ENCODE measurements at regions not wholly inside any gene's neighbourhood (a gene's known extent, or its start where the extent isn't known, plus 50 kb on each side); places are given as distances from the start of the nearest gene placed in this dataset.
A peak's percentile ranks its signal among the peaks of the same experiment; 100 is the strongest.

GRCh38 chr5:67453111-67453905 is 256.7 kb upstream of the CD180 start:
- H3K27me3 ChIP-seq (ENCODE audit: control insufficient read depth in 1 of 2, insufficient read depth in 1 of 2, low read length in 2 of 2) = no peaks in the 10 kb centered on the region
- H3K23ac ChIP-seq (ENCODE audit: low read length in 2 of 2) = no peak overlapping the region
- no peak overlapping the region for H2AFZ ChIP-seq (ENCODE audit: low read depth, low read length)
- no peaks in the 10 kb centered on the region for H3K4me1 ChIP-seq (ENCODE audit: control insufficient read depth, insufficient read depth, low read depth, low read length)
- H2AK5ac ChIP-seq (ENCODE audit: low read length, severe bottlenecking) = no peak overlapping the region
- DNase-seq = peak; percentile 77
- no peak overlapping the region for H2BK15ac ChIP-seq (ENCODE audit: low read depth, poor library complexity, severe bottlenecking)
- H3K4me2 ChIP-seq (ENCODE audit: low read length, poor library complexity, severe bottlenecking) = no peak overlapping the region
- H3K4me3 ChIP-seq (ENCODE audit: insufficient read depth in 1 of 2, low read depth in 1 of 2, low read length in 2 of 2) = no peak overlapping the region
- H3K9me3 ChIP-seq (ENCODE audit: control insufficient read depth, low read length) = no peaks in the 10 kb centered on the region
- H2BK12ac ChIP-seq (ENCODE audit: low read length in 2 of 2) = no peak overlapping the region
- H3K27ac ChIP-seq (ENCODE audit: low read length, poor library complexity, severe bottlenecking) = no peak overlapping the region
- no peak overlapping the region for H3K9ac ChIP-seq (ENCODE audit: low read length)
- 50% methylated on average over 3 of the region's 4 CpGs for WGBS
- no peak overlapping the region for H3K14ac ChIP-seq (ENCODE audit: low read length in 2 of 2)
- H4K8ac ChIP-seq (ENCODE audit: low read length) = no peak overlapping the region
- no peak overlapping the region for H4K91ac ChIP-seq (ENCODE audit: low read length)
- no peaks in the 10 kb centered on the region for H3K36me3 ChIP-seq (ENCODE audit: control insufficient read depth in 1 of 2, insufficient read depth in 2 of 2, low read depth in 1 of 2, low read length in 2 of 2)
- H3K4ac ChIP-seq (ENCODE audit: low read depth in 1 of 2, low read length in 2 of 2) = no peak overlapping the region
- H2BK120ac ChIP-seq (ENCODE audit: low read depth, low read length) = no peak overlapping the region
- H3K18ac ChIP-seq (ENCODE audit: low read depth in 1 of 2, low read length in 2 of 2) = no peak overlapping the region
- H2BK5ac ChIP-seq (ENCODE audit: low read depth, low read length, poor library complexity, severe bottlenecking) = no peak overlapping the region
- H3K79me1 ChIP-seq (replicated peaks; ENCODE audit: low read length, poor library complexity, severe bottlenecking) = no peaks in the 10 kb centered on the region

GRCh38 chr5:67451640-67452279 is 255.2 kb upstream of the CD180 start:
- Histone ChIP-seq H3K4me3 (ENCODE audit: insufficient read depth in 1 of 2, low read depth in 1 of 2, low read length in 2 of 2) (no peak overlapping the region), H3K79me1 (replicated peaks; ENCODE audit: low read length, poor library complexity, severe bottlenecking) (no peaks in the 10 kb centered on the region), H3K4ac (ENCODE audit: low read depth in 1 of 2, low read length in 2 of 2) (no peak overlapping the region), H3K14ac (ENCODE audit: low read length in 2 of 2) (no peak overlapping the region), H3K23ac (ENCODE audit: low read length in 2 of 2) (no peak overlapping the region), H3K9me3 (ENCODE audit: control insufficient read depth, low read length) (no peaks in the 10 kb centered on the region), H3K4me1 (ENCODE audit: control insufficient read depth, insufficient read depth, low read depth, low read length) (no peaks in the 10 kb centered on the region), H4K8ac (ENCODE audit: low read length) (no peak overlapping the region), H3K9ac (ENCODE audit: low read length) (no peak overlapping the region), H2BK15ac (ENCODE audit: low read depth, poor library complexity, severe bottlenecking) (no peak overlapping the region), H3K18ac (ENCODE audit: low read depth in 1 of 2, low read length in 2 of 2) (no peak overlapping the region), H2BK12ac (ENCODE audit: low read length in 2 of 2) (no peak overlapping the region), H3K4me2 (ENCODE audit: low read length, poor library complexity, severe bottlenecking) (no peak overlapping the region), H2BK120ac (ENCODE audit: low read depth, low read length) (no peak overlapping the region), H2BK5ac (ENCODE audit: low read depth, low read length, poor library complexity, severe bottlenecking) (no peak overlapping the region), H2AFZ (ENCODE audit: low read depth, low read length) (no peak overlapping the region), H3K27ac (ENCODE audit: low read length, poor library complexity, severe bottlenecking) (no peak overlapping the region), H4K91ac (ENCODE audit: low read length) (no peak overlapping the region), H3K27me3 (ENCODE audit: control insufficient read depth in 1 of 2, insufficient read depth in 1 of 2, low read length in 2 of 2) (no peaks in the 10 kb centered on the region), H2AK5ac (ENCODE audit: low read length, severe bottlenecking) (no peak overlapping the region), H3K36me3 (ENCODE audit: control insufficient read depth in 1 of 2, insufficient read depth in 2 of 2, low read depth in 1 of 2, low read length in 2 of 2) (no peaks in the 10 kb centered on the region)
- no peak for DNase-seq
- 64% methylated on average over 3 of the region's 3 CpGs for WGBS

GRCh38 chr5:67447732-67448131 is 251.1 kb upstream of the CD180 start:
- Histone ChIP-seq H3K27ac (ENCODE audit: low read length, poor library complexity, severe bottlenecking) (no peak overlapping the region), H3K9ac (ENCODE audit: low read length) (no peak overlapping the region), H3K14ac (ENCODE audit: low read length in 2 of 2) (no peak overlapping the region), H4K8ac (ENCODE audit: low read length) (no peak overlapping the region), H3K4me2 (ENCODE audit: low read length, poor library complexity, severe bottlenecking) (no peak overlapping the region), H3K4ac (ENCODE audit: low read depth in 1 of 2, low read length in 2 of 2) (no peak overlapping the region), H2BK5ac (ENCODE audit: low read depth, low read length, poor library complexity, severe bottlenecking) (no peak overlapping the region), H2BK15ac (ENCODE audit: low read depth, poor library complexity, severe bottlenecking) (no peak overlapping the region), H3K79me1 (replicated peaks; ENCODE audit: low read length, poor library complexity, severe bottlenecking) (no peaks in the 10 kb centered on the region), H3K27me3 (ENCODE audit: control insufficient read depth in 1 of 2, insufficient read depth in 1 of 2, low read length in 2 of 2) (no peaks in the 10 kb centered on the region), H2BK12ac (ENCODE audit: low read length in 2 of 2) (no peak overlapping the region), H2AFZ (ENCODE audit: low read depth, low read length) (no peak overlapping the region), H3K4me3 (ENCODE audit: insufficient read depth in 1 of 2, low read depth in 1 of 2, low read length in 2 of 2) (no peak overlapping the region), H3K9me3 (ENCODE audit: control insufficient read depth, low read length) (peaks cover 8% of the 10 kb centered on the region), H3K18ac (ENCODE audit: low read depth in 1 of 2, low read length in 2 of 2) (peak overlapping the region in 1 of 2 experiments; percentile 34), H2AK5ac (ENCODE audit: low read length, severe bottlenecking) (no peak overlapping the region), H3K36me3 (ENCODE audit: control insufficient read depth in 1 of 2, insufficient read depth in 2 of 2, low read depth in 1 of 2, low read length in 2 of 2) (no peaks in the 10 kb centered on the region), H3K4me1 (ENCODE audit: control insufficient read depth, insufficient read depth, low read depth, low read length) (no peaks in the 10 kb centered on the region), H2BK120ac (ENCODE audit: low read depth, low read length) (peak overlapping the region; percentile 15), H3K23ac (ENCODE audit: low read length in 2 of 2) (no peak overlapping the region), H4K91ac (ENCODE audit: low read length) (no peak overlapping the region)
- no peak for DNase-seq

GRCh38 chr5:67437905-67438845 is 241.6 kb upstream of the CD180 start:
- Histone ChIP-seq H2BK5ac (ENCODE audit: low read depth, low read length, poor library complexity, severe bottlenecking) (no peak overlapping the region), H3K4ac (ENCODE audit: low read depth in 1 of 2, low read length in 2 of 2) (peak overlapping the region; percentile 60 to 100), H3K14ac (ENCODE audit: low read length in 2 of 2) (no peak overlapping the region), H2BK12ac (ENCODE audit: low read length in 2 of 2) (no peak overlapping the region), H3K27ac (ENCODE audit: low read length, poor library complexity, severe bottlenecking) (no peak overlapping the region), H3K9me3 (ENCODE audit: control insufficient read depth, low read length) (no peaks in the 10 kb centered on the region), H2BK120ac (ENCODE audit: low read depth, low read length) (no peak overlapping the region), H3K79me1 (replicated peaks; ENCODE audit: low read length, poor library complexity, severe bottlenecking) (no peaks in the 10 kb centered on the region), H3K36me3 (ENCODE audit: control insufficient read depth in 1 of 2, insufficient read depth in 2 of 2, low read depth in 1 of 2, low read length in 2 of 2) (no peaks in the 10 kb centered on the region), H3K23ac (ENCODE audit: low read length in 2 of 2) (no peak overlapping the region), H3K4me1 (ENCODE audit: control insufficient read depth, insufficient read depth, low read depth, low read length) (no peaks in the 10 kb centered on the region), H3K4me3 (ENCODE audit: insufficient read depth in 1 of 2, low read depth in 1 of 2, low read length in 2 of 2) (no peak overlapping the region), H2AK5ac (ENCODE audit: low read length, severe bottlenecking) (no peak overlapping the region), H3K9ac (ENCODE audit: low read length) (no peak overlapping the region), H4K91ac (ENCODE audit: low read length) (no peak overlapping the region), H2AFZ (ENCODE audit: low read depth, low read length) (no peak overlapping the region), H4K8ac (ENCODE audit: low read length) (no peak overlapping the region), H3K18ac (ENCODE audit: low read depth in 1 of 2, low read length in 2 of 2) (peak overlapping the region; percentile 60 to 98), H3K4me2 (ENCODE audit: low read length, poor library complexity, severe bottlenecking) (no peak overlapping the region), H2BK15ac (ENCODE audit: low read depth, poor library complexity, severe bottlenecking) (no peak overlapping the region), H3K27me3 (ENCODE audit: control insufficient read depth in 1 of 2, insufficient read depth in 1 of 2, low read length in 2 of 2) (no peaks in the 10 kb centered on the region)
- 4% methylated on average over 3 of the region's 6 CpGs for WGBS
- peak; percentile 88 for DNase-seq
